AG09309 (cell line): ENCODE measurements at regions not wholly inside any gene's neighbourhood (a gene's known extent, or its start where the extent isn't known, plus 50 kb on each side); places are given as distances from the start of the nearest gene placed in this dataset.

Experiments used
- DNase-seq: peaks from one replicate; pipeline ENCODE4 v3.0.0-alpha.2; 2010; ENCODE audit warnings: low read depth
- H3K4me3 ChIP-seq: 2 replicates; pipeline ENCODE4 v1.5.1; 2011; ENCODE audit warnings: mild to moderate bottlenecking, low read depth, low read length, moderate library complexity; ENCODE audit not compliant: control insufficient read depth
- TF ChIP-seq, protein P1 (sequence below): IDR thresholded peaks from 2 replicates; pipeline ENCODE4 v1.5.1; 2011; ENCODE audit warnings: mild to moderate bottlenecking, low read depth, low read length, inconsistent platforms; ENCODE audit not compliant: insufficient read depth, control insufficient read depth; ENCODE audit errors: missing control alignments

DNA sequence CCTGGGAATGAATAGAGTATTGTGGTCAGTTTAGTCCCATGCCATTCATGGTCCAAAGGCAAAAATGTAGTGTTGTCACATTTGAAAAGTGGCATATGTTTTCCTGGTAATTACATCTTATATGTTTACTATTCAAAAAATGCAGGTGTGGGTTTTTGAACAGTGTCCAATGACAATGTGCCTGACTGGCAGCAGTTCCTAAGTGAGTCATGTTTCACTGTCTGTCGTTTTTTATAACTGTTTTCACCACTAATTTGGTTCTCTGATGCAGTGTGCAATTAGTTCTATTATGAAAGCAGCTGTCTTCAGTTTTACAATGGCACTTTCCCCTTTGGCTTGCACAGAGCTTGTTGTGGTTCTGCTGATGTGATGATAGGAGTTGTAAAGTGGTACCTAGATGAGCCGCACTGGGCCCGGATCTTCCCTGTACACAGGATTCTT lies 162.3 kb downstream of the SEM1 start:
- DNase-seq: no peak
- TF ChIP-seq, protein P1, sequence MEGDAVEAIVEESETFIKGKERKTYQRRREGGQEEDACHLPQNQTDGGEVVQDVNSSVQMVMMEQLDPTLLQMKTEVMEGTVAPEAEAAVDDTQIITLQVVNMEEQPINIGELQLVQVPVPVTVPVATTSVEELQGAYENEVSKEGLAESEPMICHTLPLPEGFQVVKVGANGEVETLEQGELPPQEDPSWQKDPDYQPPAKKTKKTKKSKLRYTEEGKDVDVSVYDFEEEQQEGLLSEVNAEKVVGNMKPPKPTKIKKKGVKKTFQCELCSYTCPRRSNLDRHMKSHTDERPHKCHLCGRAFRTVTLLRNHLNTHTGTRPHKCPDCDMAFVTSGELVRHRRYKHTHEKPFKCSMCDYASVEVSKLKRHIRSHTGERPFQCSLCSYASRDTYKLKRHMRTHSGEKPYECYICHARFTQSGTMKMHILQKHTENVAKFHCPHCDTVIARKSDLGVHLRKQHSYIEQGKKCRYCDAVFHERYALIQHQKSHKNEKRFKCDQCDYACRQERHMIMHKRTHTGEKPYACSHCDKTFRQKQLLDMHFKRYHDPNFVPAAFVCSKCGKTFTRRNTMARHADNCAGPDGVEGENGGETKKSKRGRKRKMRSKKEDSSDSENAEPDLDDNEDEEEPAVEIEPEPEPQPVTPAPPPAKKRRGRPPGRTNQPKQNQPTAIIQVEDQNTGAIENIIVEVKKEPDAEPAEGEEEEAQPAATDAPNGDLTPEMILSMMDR: no peak
- no peak overlapping the region for H3K4me3 ChIP-seq

DNA sequence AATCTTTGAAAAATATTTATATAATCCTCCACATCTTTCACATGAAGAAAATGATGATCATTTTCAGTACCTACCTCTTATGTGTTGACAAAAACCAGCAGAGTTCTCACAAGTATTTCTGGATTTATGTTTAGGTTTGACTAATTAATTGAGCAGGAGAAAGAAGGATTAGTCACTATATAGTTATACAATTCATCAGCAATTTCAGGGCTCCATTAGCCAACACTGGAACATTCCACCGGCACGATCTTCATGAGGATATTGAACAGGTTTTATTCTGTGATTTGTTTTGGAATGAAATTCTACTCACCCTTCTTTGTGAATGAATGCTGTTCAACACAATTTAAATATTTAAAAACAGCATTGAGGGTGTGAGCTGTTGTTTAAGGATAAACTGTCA lies 163.2 kb downstream of the SEM1 start:
- H3K4me3 ChIP-seq: no peak overlapping the region
- TF ChIP-seq, protein P1: no peak
- DNase-seq: no peak

DNA sequence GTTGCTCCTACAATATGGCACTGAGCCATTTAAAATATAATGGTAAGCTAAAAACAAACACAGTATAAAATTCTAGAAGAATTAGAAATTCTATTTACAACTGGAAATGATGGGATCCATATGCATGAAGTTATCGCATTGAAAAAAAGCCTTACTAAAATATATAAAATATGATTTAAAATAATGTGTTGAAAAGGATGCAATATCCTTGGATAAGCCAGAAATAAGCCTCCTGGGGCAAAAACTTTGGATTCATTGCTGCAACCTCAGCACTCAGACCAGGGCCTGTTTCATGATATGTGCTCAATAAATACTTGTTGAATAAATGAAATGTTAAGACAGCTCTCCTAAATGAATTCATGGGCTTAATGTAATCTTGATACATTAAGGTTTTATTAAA lies 170.2 kb downstream of the SEM1 start:
- H3K4me3 ChIP-seq: no peak overlapping the region
- TF ChIP-seq, protein P1: no peak
- no peak for DNase-seq

DNA sequence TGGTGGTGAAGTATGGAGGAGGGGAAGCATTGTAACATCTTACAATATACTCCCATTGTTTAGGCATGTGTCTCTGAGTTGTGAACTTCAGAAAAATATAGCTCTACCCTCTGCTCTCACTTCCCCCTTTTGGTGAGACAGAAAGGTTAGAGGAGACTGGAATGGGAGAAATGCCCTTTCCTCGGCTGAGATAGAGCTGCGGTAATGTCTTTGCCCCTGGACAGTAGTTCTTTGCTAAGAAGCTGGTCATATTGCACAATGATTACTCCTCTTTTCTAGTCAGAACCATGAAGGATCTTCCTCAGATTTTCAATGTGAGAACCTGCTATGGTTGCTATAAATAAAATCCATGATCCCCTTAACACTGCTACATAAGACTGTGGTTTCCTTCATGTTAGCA lies 171.0 kb downstream of the SEM1 start:
- TF ChIP-seq, protein P1: no peak

DNA sequence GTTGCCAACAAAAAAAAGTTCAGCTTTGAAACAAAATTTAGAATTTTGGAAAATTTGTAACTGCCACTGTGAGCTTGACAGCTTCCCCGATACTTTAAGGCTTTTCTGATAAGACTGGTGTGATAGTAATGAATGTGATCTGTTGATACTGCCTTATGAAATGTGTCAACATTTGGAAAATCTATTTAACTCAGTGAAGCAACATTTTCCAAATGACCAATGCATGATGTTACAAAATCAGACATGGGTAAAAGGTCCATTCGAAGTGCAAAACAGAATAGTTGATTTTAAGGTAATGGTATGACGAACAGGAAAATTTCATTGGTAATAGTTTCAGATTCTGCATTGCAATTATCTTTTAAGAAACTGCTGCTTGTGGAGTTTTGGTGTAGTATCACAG lies 175.4 kb downstream of the SEM1 start:
- H3K4me3 ChIP-seq: no peak overlapping the region
- TF ChIP-seq, protein P1: no peak
- no peak for DNase-seq

More for the DNA sequence above, 171.0 kb downstream of the SEM1 start:
- no peak overlapping the region for H3K4me3 ChIP-seq
- no peak for DNase-seq

DNA sequence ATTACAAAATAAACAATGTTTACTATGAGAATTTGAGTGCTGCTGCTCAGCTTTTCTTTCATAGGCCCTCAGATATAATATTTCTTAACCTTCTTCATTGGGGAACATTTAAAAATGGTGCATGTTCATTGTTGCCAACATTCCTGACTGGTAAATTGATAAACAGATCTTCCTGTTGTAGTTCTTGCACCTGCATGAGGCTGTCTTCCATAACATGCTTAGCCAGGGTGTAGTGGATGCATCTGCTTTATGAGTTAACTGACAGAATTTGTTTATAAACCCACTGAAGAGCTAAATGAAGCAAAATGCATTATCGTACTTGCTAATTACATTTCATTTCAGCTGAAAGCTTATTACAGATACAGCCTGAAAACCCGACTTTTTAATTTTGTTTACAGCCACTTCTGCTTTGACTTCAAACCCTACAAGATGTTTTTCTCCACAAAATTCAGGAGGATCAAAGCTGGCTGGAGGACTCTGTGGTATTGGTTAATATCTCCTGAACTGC lies 177.2 kb downstream of the SEM1 start:
- no peak for DNase-seq
- TF ChIP-seq, protein P1: no peak
- no peak overlapping the region for H3K4me3 ChIP-seq

DNA sequence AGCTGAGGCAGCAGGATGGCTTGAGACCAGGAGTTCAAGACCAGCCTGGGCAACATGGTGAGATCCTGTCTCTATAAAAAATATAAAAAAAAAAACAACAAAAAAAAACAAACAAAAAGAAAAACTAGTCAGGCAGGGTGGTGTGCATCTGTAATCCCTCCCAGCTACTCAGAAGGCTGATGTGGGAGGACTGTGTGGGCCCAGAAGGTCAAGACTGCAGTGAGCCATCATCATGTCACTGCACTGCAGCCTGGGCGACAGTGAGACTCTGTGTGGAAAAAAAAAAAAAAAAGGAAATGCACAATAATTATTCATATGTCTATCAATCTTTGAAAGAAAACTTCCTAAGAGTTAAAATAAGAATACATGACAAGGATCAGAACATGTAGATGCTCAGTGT lies 178.3 kb downstream of the SEM1 start:
- no peak overlapping the region for H3K4me3 ChIP-seq
- DNase-seq: no peak
- TF ChIP-seq, protein P1: no peak
